H9 (cell line): ENCODE measurements at regions not wholly inside any gene's neighbourhood (a gene's known extent, or its start where the extent isn't known, plus 50 kb on each side); places are given as distances from the start of the nearest gene placed in this dataset.
A peak's percentile ranks its signal among the peaks of the same experiment; 100 is the strongest.

Experiments
- DNase-seq: peaks from one replicate; pipeline ENCODE4 v3.0.0-alpha.2; 2017
- H2AFZ ChIP-seq: one replicate; pipeline ENCODE4 v1.6.1; 2013; ENCODE audit warnings: mild to moderate bottlenecking, low read length, control low read depth, moderate library complexity
- H2AK5ac ChIP-seq: 2 replicates; pipeline ENCODE4 v1.6.1; 2013; ENCODE audit warnings: low read length, control low read depth, mixed read lengths; ENCODE audit not compliant: insufficient read length
- H2BK120ac ChIP-seq: one replicate; pipeline ENCODE4 v1.6.1; 2013; ENCODE audit warnings: low read depth, mild to moderate bottlenecking, low read length, control low read depth, inconsistent platforms; ENCODE audit not compliant: poor library complexity, severe bottlenecking
- H2BK12ac ChIP-seq: 2 replicates; pipeline ENCODE4 v1.6.1; 2013; ENCODE audit warnings: low read length, control low read depth, mixed read lengths, low read depth; ENCODE audit not compliant: insufficient read length
- H2BK15ac ChIP-seq: 2 replicates; pipeline ENCODE4 v1.6.1; 2013; ENCODE audit warnings: low read depth, low read length, control low read depth
- H2BK20ac ChIP-seq: one replicate; pipeline ENCODE4 v1.6.1; 2013; ENCODE audit warnings: low read depth, mild to moderate bottlenecking, low read length, control low read depth, inconsistent platforms; ENCODE audit not compliant: poor library complexity, severe bottlenecking
- H2BK5ac ChIP-seq: 2 replicates; pipeline ENCODE4 v1.6.1; 2013; ENCODE audit warnings: low read length, control low read depth, mixed read lengths; ENCODE audit not compliant: insufficient read length
- H3K14ac ChIP-seq: 2 replicates; pipeline ENCODE4 v1.6.1; 2013; ENCODE audit warnings: low read length, control low read depth; ENCODE audit not compliant: insufficient read depth
- H3K18ac ChIP-seq: 2 replicates; pipeline ENCODE4 v1.6.1; 2013; ENCODE audit warnings: low read depth, mild to moderate bottlenecking, mixed read lengths, low read length, control low read depth; ENCODE audit not compliant: insufficient read length
- H3K23ac ChIP-seq: 2 replicates; pipeline ENCODE4 v1.6.1; 2013; ENCODE audit warnings: low read length, control low read depth, mixed read lengths, low read depth; ENCODE audit not compliant: insufficient read length
- H3K23me2 ChIP-seq: 2 replicates; pipeline ENCODE4 v1.6.1; 2013; ENCODE audit warnings: low read depth, mild to moderate bottlenecking, mixed read lengths, low read length, control low read depth; ENCODE audit not compliant: insufficient read length, poor library complexity, severe bottlenecking
- H3K27ac ChIP-seq: 2 replicates; pipeline ENCODE4 v1.5.1; 2013; ENCODE audit warnings: low read length, control low read depth, mixed read lengths, low read depth; ENCODE audit not compliant: insufficient read length
- H3K27me3 ChIP-seq: 2 replicates; pipeline ENCODE4 v1.6.1; 2013; ENCODE audit warnings: low read length, control low read depth, inconsistent platforms; ENCODE audit not compliant: insufficient read depth
- H3K4ac ChIP-seq: 2 replicates; pipeline ENCODE4 v1.6.1; 2013; ENCODE audit warnings: low read depth, mild to moderate bottlenecking, control low read depth, inconsistent platforms, low read length, moderate library complexity
- H3K4me1 ChIP-seq: 2 replicates; pipeline ENCODE4 v1.6.1; 2013; ENCODE audit warnings: low read length, control low read depth, inconsistent platforms; ENCODE audit not compliant: insufficient read depth
- H3K4me2 ChIP-seq: 2 replicates; pipeline ENCODE4 v1.6.1; 2013; ENCODE audit warnings: low read length, control low read depth, mixed read lengths; ENCODE audit not compliant: insufficient read length, insufficient read depth
- H3K56ac ChIP-seq: 2 replicates; pipeline ENCODE4 v1.6.1; 2013; ENCODE audit warnings: low read depth, mild to moderate bottlenecking, mixed read lengths, low read length, control low read depth; ENCODE audit not compliant: insufficient read length
- H3K79me1 ChIP-seq: 2 replicates; pipeline ENCODE4 v1.6.1; 2013; ENCODE audit warnings: low read depth, mild to moderate bottlenecking, moderate library complexity, low read length, control low read depth, inconsistent platforms; ENCODE audit not compliant: insufficient read depth, poor library complexity, severe bottlenecking
- H3K79me2 ChIP-seq: 2 replicates; pipeline ENCODE4 v1.6.1; 2013; ENCODE audit warnings: low read length, control low read depth, inconsistent platforms; ENCODE audit not compliant: insufficient read depth
- H3K9ac ChIP-seq: 2 replicates; pipeline ENCODE4 v1.6.1; 2013; ENCODE audit warnings: low read length, control low read depth, mixed read lengths; ENCODE audit not compliant: insufficient read length; ENCODE audit errors: extremely low read depth
- H3K9me3 ChIP-seq: one replicate; pipeline ENCODE4 v1.6.1; 2013; ENCODE audit warnings: low read depth, low read length, inconsistent platforms; ENCODE audit not compliant: control insufficient read depth
- H3T11ph ChIP-seq: one replicate; pipeline ENCODE4 v1.6.1; 2013; ENCODE audit warnings: mild to moderate bottlenecking, low read length, control low read depth, inconsistent platforms
- H4K20me1 ChIP-seq: one replicate; pipeline ENCODE4 v1.6.1; 2013; ENCODE audit not compliant: control insufficient read depth, insufficient read length, insufficient read depth
- H4K5ac ChIP-seq: 2 replicates; pipeline ENCODE4 v1.6.1; 2013; ENCODE audit warnings: low read depth, mild to moderate bottlenecking, mixed read lengths, low read length, control low read depth; ENCODE audit not compliant: insufficient read length
- H4K8ac ChIP-seq: replicated peaks from 2 replicates; pipeline ENCODE4 v1.6.1; 2013; ENCODE audit warnings: low read length, control low read depth, mixed read lengths, low read depth; ENCODE audit not compliant: insufficient read length
- H4K91ac ChIP-seq: 2 replicates; pipeline ENCODE4 v1.6.1; 2013; ENCODE audit warnings: low read depth, mild to moderate bottlenecking, moderate library complexity, mixed read lengths, low read length, control low read depth; ENCODE audit not compliant: insufficient read length
- H3K27ac Mint-ChIP-seq, 3 experiments: 2 replicates in 2 of 3; 3 replicates in 1 of 3; pipeline ENCODE4 v1.8.0; 2020 to 2021; ENCODE audit warnings: mixed read lengths in 3 of 3, mild to moderate bottlenecking in 1 of 3, moderate library complexity in 1 of 3
- H3K27me3 Mint-ChIP-seq: 2 replicates; pipeline ENCODE4 v1.8.0; 2021; ENCODE audit warnings: low read depth, mild to moderate bottlenecking, moderate library complexity, mixed read lengths
- H3K36me3 Mint-ChIP-seq, 3 experiments: 2 replicates in 2 of 3; 3 replicates in 1 of 3; pipeline ENCODE4 v1.8.0; 2020 to 2021; ENCODE audit warnings: low read depth in 3 of 3, mixed read lengths in 3 of 3; ENCODE audit not compliant: insufficient read depth in 1 of 3
- H3K4me1 Mint-ChIP-seq, 2 experiments: 2 replicates each; pipeline ENCODE4 v1.8.0; 2020; ENCODE audit warnings: mixed read lengths in 2 of 2
- H3K4me3 Mint-ChIP-seq, 2 experiments: 2 replicates in 1 of 2; 3 replicates in 1 of 2; pipeline ENCODE4 v1.8.0; 2020 to 2021; ENCODE audit warnings: mild to moderate bottlenecking in 2 of 2, mixed read lengths in 2 of 2, moderate library complexity in 1 of 2
- H3K9me3 Mint-ChIP-seq, 2 experiments: 2 replicates in 1 of 2; 3 replicates in 1 of 2; pipeline ENCODE4 v1.8.0; 2020; ENCODE audit warnings: mild to moderate bottlenecking in 2 of 2, mixed read lengths in 2 of 2, moderate library complexity in 1 of 2
- WGBS: extraction: QIAGEN DNeasy Blood & Tissue Kit; methylation state at CpG from one replicate; pipeline ENCODE4 v1.1.7; 2013; ENCODE audit warnings: missing lambda C conversion rate, low lambda C conversion rate, mixed read lengths; ENCODE audit not compliant: insufficient read length; ENCODE audit errors: extremely low coverage; 5-methylcytosine and 5-hydroxymethylcytosine counted together
- TF ChIP-seq, protein P1 (sequence below): fragments of 200-600 bp; sonication (generic); conservative IDR thresholded peaks from 3 replicates; pipeline ENCODE4 v1.8.0; 2021; ENCODE audit warnings: antibody characterized with exemption, mild to moderate bottlenecking

DNA sequence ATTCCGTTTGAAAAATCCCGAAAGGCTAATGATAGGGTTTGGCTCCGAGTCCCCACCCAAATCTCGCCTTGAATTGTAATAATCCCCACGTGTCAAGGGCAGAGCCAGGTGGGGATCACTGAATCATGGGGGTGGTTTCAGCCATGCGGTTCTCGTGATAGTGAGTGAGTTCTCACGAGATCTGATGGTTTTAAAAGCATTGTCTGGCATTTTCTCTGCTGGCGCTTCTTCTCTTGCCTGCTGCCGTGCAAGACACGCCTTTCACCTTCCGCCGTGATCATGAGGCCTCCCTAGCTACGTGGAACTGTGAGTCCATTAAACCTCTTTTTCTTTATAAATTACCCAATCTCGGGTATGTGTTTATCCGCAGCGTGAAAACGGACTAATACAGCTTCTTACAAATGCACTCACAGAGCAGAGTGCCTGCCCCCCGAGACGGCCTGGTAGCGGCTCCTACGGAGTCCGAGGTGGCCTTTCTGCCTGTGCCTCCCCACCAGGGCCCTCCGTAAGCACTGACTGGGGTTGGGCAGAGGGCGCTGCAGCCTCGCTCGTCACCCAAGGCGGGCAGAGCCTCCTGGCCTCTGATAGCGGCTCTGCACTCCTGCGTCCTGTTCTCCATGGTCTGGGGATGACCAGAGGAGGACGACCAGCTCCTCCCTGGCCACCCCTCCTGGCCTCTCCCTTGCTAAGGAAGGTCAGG lies 131.7 kb downstream of the FOXL1 start:
- Histone ChIP-seq H3K27me3 (no peaks in the 10 kb centered on the region), H4K8ac (no peak overlapping the region), H3K79me1 (no peaks in the 10 kb centered on the region), H2BK120ac (no peak overlapping the region), H2BK20ac (no peak overlapping the region), H2BK12ac (no peak overlapping the region), H3K9me3 (no peaks in the 10 kb centered on the region), H2AK5ac (no peak overlapping the region), H3K23me2 (no peaks in the 10 kb centered on the region), H3K9ac (no peak overlapping the region), H3K4ac (no peak overlapping the region), H3K4me1 (no peaks in the 10 kb centered on the region), H3K56ac (no peak overlapping the region), H3K18ac (no peak overlapping the region), H2BK15ac (no peak overlapping the region), H4K91ac (no peak overlapping the region), H2AFZ (no peak overlapping the region), H4K5ac (no peak overlapping the region), H4K20me1 (no peaks in the 10 kb centered on the region), H3K14ac (no peak overlapping the region; the same call in 1 of the 2 replicates), H3K79me2 (no peaks in the 10 kb centered on the region), H3T11ph (no peak overlapping the region), H3K4me2 (no peak overlapping the region), H3K23ac (no peak overlapping the region), H2BK5ac (no peak overlapping the region), H3K27ac (no peak overlapping the region)
- Mint-ChIP-seq H3K27me3 (peaks cover 14% of the 10 kb centered on the region), H3K9me3 (peaks cover 3 to 5% of the 10 kb centered on the region in 2 experiments; a peak in 4 of 5 replicates), H3K4me1 (peaks cover 10 to 13% of the 10 kb centered on the region in 2 experiments), H3K4me3 (no peak overlapping the region; a peak in 1 of 5 replicates), H3K36me3 (no peaks in the 10 kb centered on the region), H3K27ac (no peak overlapping the region)
- WGBS = no CpG with 5 or more reads among the region's 31 CpGs
- TF ChIP-seq, protein P1, sequence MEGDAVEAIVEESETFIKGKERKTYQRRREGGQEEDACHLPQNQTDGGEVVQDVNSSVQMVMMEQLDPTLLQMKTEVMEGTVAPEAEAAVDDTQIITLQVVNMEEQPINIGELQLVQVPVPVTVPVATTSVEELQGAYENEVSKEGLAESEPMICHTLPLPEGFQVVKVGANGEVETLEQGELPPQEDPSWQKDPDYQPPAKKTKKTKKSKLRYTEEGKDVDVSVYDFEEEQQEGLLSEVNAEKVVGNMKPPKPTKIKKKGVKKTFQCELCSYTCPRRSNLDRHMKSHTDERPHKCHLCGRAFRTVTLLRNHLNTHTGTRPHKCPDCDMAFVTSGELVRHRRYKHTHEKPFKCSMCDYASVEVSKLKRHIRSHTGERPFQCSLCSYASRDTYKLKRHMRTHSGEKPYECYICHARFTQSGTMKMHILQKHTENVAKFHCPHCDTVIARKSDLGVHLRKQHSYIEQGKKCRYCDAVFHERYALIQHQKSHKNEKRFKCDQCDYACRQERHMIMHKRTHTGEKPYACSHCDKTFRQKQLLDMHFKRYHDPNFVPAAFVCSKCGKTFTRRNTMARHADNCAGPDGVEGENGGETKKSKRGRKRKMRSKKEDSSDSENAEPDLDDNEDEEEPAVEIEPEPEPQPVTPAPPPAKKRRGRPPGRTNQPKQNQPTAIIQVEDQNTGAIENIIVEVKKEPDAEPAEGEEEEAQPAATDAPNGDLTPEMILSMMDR = no peak
- DNase-seq = peak; percentile 70
